ENCODE measurements at regions not wholly inside any gene's neighbourhood (a gene's known extent, or its start where the extent isn't known, plus 50 kb on each side); places are given as distances from the start of the nearest gene placed in this dataset.

GRCh38 chr9:107190936-107191290, 92.2 kb upstream of the RAD23B start:
- TF ChIP-seq CTCF (IDR thresholded peaks at IDR 0.05), result no peak
- no peak overlapping the region for H3K27ac Mint-ChIP-seq (ENCODE audit: unreplicated experiment)

GRCh38 chr9:107193251-107193650, 89.8 kb upstream of the RAD23B start:
- Mint-ChIP-seq H3K27me3 (ENCODE audit: low read depth) (no peaks in the 10 kb centered on the region), H3K27ac (ENCODE audit: unreplicated experiment) (no peak overlapping the region), H3K4me3 (ENCODE audit: unreplicated experiment) (no peak overlapping the region), H3K4me1 (ENCODE audit: low read depth) (peaks cover 15% of the 10 kb centered on the region), H3K9me3 (ENCODE audit: low read depth) (peaks cover 5% of the 10 kb centered on the region), H3K36me3 (ENCODE audit: low read depth) (peaks cover 1% of the 10 kb centered on the region)
- DNase-seq (ENCODE audit: low spot score), result no peak
- no peak for TF ChIP-seq CTCF (IDR thresholded peaks at IDR 0.05)

More at GRCh38 chr9:107190936-107191290, 92.2 kb upstream of the RAD23B start:
- peaks cover 15% of the 10 kb centered on the region for H3K4me1 Mint-ChIP-seq (ENCODE audit: low read depth)
- no peaks in the 10 kb centered on the region for H3K36me3 Mint-ChIP-seq (ENCODE audit: low read depth)
- DNase-seq (ENCODE audit: low spot score), result no peak
- no peaks in the 10 kb centered on the region for H3K9me3 Mint-ChIP-seq (ENCODE audit: low read depth)
- no peak overlapping the region for H3K4me3 Mint-ChIP-seq (ENCODE audit: unreplicated experiment)
- no peaks in the 10 kb centered on the region for H3K27me3 Mint-ChIP-seq (ENCODE audit: low read depth)

GRCh38 chr9:107198718-107199117, 84.4 kb upstream of the RAD23B start:
- no peaks in the 10 kb centered on the region for H3K27me3 Mint-ChIP-seq (ENCODE audit: low read depth)

GRCh38 chr9:107208121-107208520, 75.0 kb upstream of the RAD23B start:
- H3K4me3 Mint-ChIP-seq (ENCODE audit: unreplicated experiment), result no peak overlapping the region
- H3K36me3 Mint-ChIP-seq (ENCODE audit: low read depth), result peaks cover 2% of the 10 kb centered on the region
- peaks cover 5% of the 10 kb centered on the region for H3K4me1 Mint-ChIP-seq (ENCODE audit: low read depth)
- TF ChIP-seq CTCF (IDR thresholded peaks at IDR 0.05), result no peak
- DNase-seq (ENCODE audit: low spot score), result no peak
- no peak overlapping the region for H3K27ac Mint-ChIP-seq (ENCODE audit: unreplicated experiment)
- no peaks in the 10 kb centered on the region for H3K27me3 Mint-ChIP-seq (ENCODE audit: low read depth)
- H3K9me3 Mint-ChIP-seq (ENCODE audit: low read depth), result no peaks in the 10 kb centered on the region

More at GRCh38 chr9:107198718-107199117, 84.4 kb upstream of the RAD23B start:
- no peak overlapping the region for H3K27ac Mint-ChIP-seq (ENCODE audit: unreplicated experiment)
- DNase-seq (ENCODE audit: low spot score), result no peak
- H3K4me3 Mint-ChIP-seq (ENCODE audit: unreplicated experiment), result no peak overlapping the region
- H3K4me1 Mint-ChIP-seq (ENCODE audit: low read depth), result no peaks in the 10 kb centered on the region
- peaks cover 3% of the 10 kb centered on the region for H3K36me3 Mint-ChIP-seq (ENCODE audit: low read depth)
- TF ChIP-seq CTCF (IDR thresholded peaks at IDR 0.05), result no peak
- peaks cover 9% of the 10 kb centered on the region for H3K9me3 Mint-ChIP-seq (ENCODE audit: low read depth)

GRCh38 chr9:107210775-107211174, 72.3 kb upstream of the RAD23B start:
- H3K4me1 Mint-ChIP-seq (ENCODE audit: low read depth), result peaks cover 28% of the 10 kb centered on the region
- H3K27ac Mint-ChIP-seq (ENCODE audit: unreplicated experiment), result no peak overlapping the region
- H3K9me3 Mint-ChIP-seq (ENCODE audit: low read depth), result no peaks in the 10 kb centered on the region

More at GRCh38 chr9:107210775-107211174, 72.3 kb upstream of the RAD23B start:
- no peak for TF ChIP-seq CTCF (IDR thresholded peaks at IDR 0.05)
- Mint-ChIP-seq H3K27me3 (ENCODE audit: low read depth) (no peaks in the 10 kb centered on the region), H3K36me3 (ENCODE audit: low read depth) (peaks cover 2% of the 10 kb centered on the region), H3K4me3 (ENCODE audit: unreplicated experiment) (no peak overlapping the region)
- DNase-seq (ENCODE audit: low spot score), result no peak

Measured in chondrocyte (in vitro differentiated cells).